Endothelial cell of umbilical vein (primary cell): ENCODE measurements at regions not wholly inside any gene's neighbourhood (a gene's known extent, or its start where the extent isn't known, plus 50 kb on each side); places are given as distances from the start of the nearest gene placed in this dataset.
"Not testable (repeated sequence)": the region's sequence is repeated elsewhere in the genome, so short reads cannot be mapped to it uniquely, and the experiment has no call there.

Source experiments
- EZH2 ChIP-seq: IDR thresholded peaks from 2 replicates; pipeline ENCODE4 v1.6.1; 2012; ENCODE audit warnings: borderline replicate concordance, low read depth, mild to moderate bottlenecking, moderate library complexity, low read length, inconsistent platforms; ENCODE audit not compliant: severe bottlenecking
- FOS ChIP-seq: IDR thresholded peaks from 2 replicates; pipeline ENCODE4 v1.6.1; 2011; ENCODE audit warnings: mild to moderate bottlenecking, low read length, moderate library complexity, borderline replicate concordance; ENCODE audit not compliant: insufficient read depth
- GATA2 ChIP-seq: IDR thresholded peaks from 2 replicates; pipeline ENCODE4 v1.7.0; 2011; ENCODE audit warnings: low read depth, mild to moderate bottlenecking, moderate library complexity, mixed read lengths, low read length; ENCODE audit not compliant: insufficient read length, insufficient read depth
- JUN ChIP-seq: IDR thresholded peaks from 2 replicates; pipeline ENCODE4 v1.6.1; 2011; ENCODE audit warnings: borderline replicate concordance, low read depth; ENCODE audit not compliant: insufficient read length, insufficient read depth
- MYC ChIP-seq: IDR thresholded peaks from one replicate; pipeline ENCODE4 v1.6.1; 2011; ENCODE audit warnings: mild to moderate bottlenecking, low read depth, low read length
- POLR2A ChIP-seq: IDR thresholded peaks from 2 replicates; pipeline ENCODE4 v1.6.1; 2012; ENCODE audit warnings: low read depth, mild to moderate bottlenecking, control low read depth, low read length
- POLR2AphosphoS5 ChIP-seq: IDR thresholded peaks from 2 replicates; pipeline ENCODE4 v1.6.1; 2012; ENCODE audit warnings: low read depth, mild to moderate bottlenecking, control low read depth, low read length, moderate library complexity; ENCODE audit not compliant: insufficient read depth
- TF ChIP-seq, protein P1 (sequence below), 2 donors: IDR thresholded peaks; 1 replicate in 1 of 2; 2 replicates in 1 of 2; pipeline ENCODE4 v1.5.1; 2011; ENCODE audit warnings: low read length in 2 of 2, mild to moderate bottlenecking in 2 of 2, moderate library complexity in 2 of 2, control low read depth in 1 of 2, inconsistent platforms in 1 of 2, low read depth in 1 of 2; ENCODE audit not compliant: insufficient read depth in 1 of 2; ENCODE audit errors: extremely low read depth in 1 of 2
- TF ChIP-seq, protein P2 (sequence below): IDR thresholded peaks from 2 replicates; pipeline ENCODE4 v1.6.1; 2011; ENCODE audit not compliant: insufficient read depth, insufficient read length

DNA sequence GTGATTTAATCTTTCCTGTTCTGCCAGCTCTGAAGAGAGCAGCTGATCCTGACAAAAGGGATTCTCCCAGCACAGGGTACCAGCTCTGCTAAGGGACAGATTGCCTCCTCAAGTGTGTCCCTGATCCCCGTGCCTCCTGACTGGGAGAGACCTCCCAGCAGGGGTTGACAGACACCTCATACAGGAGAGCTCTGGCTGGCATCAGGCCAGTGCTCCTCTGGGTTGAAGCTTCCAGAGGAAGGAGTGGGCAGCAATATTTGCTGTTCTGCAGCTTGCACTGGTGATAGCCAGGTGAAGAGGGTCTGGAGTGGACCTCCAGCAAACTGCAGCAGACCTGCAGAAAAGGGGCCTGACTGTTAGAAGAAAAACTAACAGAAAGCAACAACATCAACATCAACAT lies 105.0 kb upstream of the GORAB start:
- not testable (repeated sequence) for TF ChIP-seq JUN, POLR2A, FOS, POLR2AphosphoS5, MYC, EZH2, GATA2
- TF ChIP-seq, protein P1, sequence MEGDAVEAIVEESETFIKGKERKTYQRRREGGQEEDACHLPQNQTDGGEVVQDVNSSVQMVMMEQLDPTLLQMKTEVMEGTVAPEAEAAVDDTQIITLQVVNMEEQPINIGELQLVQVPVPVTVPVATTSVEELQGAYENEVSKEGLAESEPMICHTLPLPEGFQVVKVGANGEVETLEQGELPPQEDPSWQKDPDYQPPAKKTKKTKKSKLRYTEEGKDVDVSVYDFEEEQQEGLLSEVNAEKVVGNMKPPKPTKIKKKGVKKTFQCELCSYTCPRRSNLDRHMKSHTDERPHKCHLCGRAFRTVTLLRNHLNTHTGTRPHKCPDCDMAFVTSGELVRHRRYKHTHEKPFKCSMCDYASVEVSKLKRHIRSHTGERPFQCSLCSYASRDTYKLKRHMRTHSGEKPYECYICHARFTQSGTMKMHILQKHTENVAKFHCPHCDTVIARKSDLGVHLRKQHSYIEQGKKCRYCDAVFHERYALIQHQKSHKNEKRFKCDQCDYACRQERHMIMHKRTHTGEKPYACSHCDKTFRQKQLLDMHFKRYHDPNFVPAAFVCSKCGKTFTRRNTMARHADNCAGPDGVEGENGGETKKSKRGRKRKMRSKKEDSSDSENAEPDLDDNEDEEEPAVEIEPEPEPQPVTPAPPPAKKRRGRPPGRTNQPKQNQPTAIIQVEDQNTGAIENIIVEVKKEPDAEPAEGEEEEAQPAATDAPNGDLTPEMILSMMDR (IDR thresholded peaks at IDR 0.05; ENCODE audit: extremely low read depth in 1 of 2, insufficient read depth in 1 of 2, low read depth in 1 of 2, low read length in 2 of 2), result not testable (repeated sequence)
- TF ChIP-seq, protein P2, sequence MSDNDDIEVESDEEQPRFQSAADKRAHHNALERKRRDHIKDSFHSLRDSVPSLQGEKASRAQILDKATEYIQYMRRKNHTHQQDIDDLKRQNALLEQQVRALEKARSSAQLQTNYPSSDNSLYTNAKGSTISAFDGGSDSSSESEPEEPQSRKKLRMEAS, result not testable (repeated sequence)
